NCI-H1092 treated with DMSO at 0.1 percent for 48 hours (cell line): ENCODE measurements at regions not wholly inside any gene's neighbourhood (a gene's known extent, or its start where the extent isn't known, plus 50 kb on each side); places are given as distances from the start of the nearest gene placed in this dataset.
A peak's percentile ranks its signal among the peaks of the same experiment; 100 is the strongest.

Experiments
- DNase-seq: peaks from one replicate; lab custom pipeline; 2025; lab: John Stamatoyannopoulos, UW

GRCh38 chr4:19992471-19993093 is 259.1 kb upstream of the SLIT2 start:
- DNase-seq = no peak

DNA sequence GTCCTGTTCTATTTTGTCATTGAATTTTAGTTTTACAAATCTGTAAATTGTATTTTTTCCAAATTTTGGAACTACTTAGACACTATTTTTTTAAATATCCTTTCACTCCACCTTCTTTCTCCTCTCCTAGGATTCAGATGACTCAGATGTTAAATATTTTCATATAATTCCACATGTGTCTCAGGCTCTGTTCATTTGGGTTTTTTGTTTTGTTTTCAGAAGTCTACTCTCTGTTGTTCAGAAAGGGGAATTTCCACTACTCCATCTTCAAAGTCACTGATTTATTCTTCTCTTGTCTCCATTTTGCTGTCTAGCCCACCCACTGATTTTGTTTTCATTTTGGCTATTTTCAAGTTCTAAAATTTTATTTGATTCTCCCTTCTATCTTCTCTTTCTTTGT is 264.0 kb upstream of the SLIT2 start:
- no peak for DNase-seq

DNA sequence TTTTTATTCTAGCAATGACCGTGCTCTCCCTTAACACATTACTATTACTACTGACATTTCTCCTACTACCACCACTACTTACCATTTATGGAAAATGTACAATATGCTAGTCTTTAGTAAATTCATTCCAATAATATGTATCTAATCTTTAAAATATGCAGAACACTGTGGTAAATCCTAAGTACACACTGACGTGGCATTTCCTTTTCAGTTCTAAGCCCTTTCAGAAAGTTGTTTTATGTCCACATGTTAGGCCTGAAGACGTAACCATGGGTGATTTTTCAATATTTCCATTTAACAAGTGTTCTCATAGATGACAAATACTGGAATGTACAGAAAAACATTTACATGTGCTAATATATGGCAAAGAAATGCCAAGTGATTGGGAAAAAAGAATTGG is 268.6 kb upstream of the SLIT2 start:
- DNase-seq = no peak

DNA sequence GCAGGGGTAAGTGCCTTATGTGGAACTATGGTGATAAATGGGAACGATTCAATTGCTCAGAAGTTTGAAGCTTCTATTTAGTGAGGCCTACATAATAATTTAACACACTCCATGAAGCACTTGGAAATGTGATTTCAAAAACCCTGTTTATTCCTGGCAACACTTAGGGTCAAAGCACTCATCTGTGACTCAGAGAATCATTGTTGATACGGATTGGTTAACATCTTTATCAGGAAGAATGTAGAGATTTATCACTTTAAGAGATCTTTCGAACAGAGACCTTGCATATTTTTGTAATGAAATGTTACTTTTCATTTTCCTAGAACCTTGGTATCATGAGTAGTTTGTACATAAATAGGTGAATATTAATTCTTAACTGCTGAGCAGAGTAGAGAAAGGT is 269.1 kb upstream of the SLIT2 start:
- DNase-seq = no peak

- no peak for DNase-seq
These were observed 279.9 kb upstream of the SLIT2 start for GRCh38 chr4:19971829-19972228.

DNA sequence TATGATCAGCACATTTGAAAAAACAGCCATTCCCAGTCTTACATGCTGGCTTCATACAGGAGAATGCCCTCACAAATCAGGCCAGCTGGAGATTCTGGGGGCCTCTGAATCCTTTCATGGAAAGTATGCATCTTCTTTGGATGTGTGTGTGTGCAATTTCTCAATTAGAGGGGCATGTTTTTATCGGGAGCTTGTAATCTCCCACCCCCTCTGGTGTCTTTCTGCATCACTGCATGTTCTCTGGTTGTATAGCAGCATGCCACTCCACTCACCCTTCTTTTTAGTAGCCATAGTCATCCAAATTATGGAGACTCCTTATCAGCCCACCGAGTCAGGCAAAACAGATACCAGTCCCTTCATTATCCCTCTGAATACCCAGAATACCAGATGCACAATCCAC is 282.2 kb upstream of the SLIT2 start:
- DNase-seq = no peak

- DNase-seq = no peak
These were observed 290.6 kb upstream of the SLIT2 start for GRCh38 chr4:19961091-19961490.

GRCh38 chr4:19958848-19959247 is 292.9 kb upstream of the SLIT2 start:
- DNase-seq = no peak

DNA sequence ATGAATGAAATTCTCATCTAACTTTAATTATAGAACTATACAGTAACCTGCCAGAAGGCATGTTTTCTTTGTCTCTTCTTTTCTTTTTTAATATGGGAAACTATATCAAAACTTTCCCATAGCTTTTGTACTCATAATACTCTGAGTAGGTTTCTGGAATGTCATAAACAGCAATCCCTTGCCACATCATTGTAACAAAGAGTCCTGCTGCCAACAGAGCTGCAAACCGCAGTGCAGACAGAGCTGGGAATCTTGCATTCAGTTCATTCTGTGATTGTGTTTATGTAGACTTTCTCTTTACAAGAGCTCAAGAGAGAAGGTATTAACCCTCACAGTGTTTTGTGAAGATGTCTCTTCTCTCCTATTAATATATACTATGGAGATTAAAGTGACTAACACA is 304.4 kb upstream of the SLIT2 start:
- DNase-seq = no peak

DNA sequence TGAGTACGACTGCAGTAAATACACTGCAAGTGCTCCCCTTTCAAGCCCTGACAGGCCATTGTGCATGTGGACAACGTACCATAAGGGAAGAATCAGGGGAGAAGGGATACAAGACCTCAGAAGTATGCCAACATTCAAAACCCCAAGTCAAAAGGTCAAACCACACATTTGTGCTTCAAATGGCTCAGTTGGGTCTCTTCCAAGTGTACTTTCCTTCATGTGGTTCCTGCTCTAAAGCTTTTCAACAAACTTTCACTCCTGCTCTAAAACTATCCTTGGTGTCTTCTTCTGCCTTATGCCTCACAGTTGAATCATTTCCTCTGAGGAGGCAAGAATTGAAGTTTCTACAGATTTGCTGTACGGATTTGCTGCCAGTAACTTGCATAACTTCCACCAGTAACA is 305.7 kb upstream of the SLIT2 start:
- DNase-seq = peak; percentile 5

DNA sequence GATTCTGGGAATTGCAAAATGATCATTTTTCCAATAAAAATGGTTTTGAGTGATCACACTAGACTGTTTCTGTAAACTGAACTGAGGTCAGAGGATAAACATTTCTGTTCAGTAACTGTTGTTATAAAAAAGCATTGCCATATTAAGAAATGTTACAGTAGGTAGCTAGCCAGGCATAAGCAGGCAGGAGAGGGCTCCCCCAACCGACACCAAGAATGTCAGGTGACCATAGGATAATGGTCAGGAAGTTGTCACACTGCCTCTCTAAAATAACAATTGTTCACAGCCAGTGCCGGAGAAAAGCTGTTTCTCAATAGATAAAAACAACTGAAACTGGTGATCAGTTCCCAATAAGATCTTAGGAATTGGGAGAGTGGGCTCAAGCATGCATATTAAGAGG is 306.2 kb upstream of the SLIT2 start:
- DNase-seq = no peak

DNA sequence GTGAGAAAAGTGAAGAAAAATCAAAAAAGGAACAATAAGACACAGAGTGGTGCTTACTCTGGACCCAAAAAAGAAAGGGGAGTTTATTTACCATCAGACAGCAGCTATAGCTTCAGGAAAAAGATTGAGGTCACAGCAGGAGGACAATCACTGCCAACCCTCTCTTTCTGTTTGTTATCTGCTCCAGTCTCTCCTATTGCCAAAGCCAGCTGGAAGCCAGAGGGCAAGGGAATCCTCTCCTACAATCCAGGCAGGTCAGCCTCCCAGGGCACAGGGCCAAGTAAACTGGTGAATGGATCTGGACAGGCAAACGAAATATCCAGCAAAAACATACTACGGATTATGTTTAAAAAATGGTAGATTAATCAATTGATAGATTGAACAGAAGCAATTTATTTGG is 306.9 kb upstream of the SLIT2 start:
- peak; percentile 57 for DNase-seq

GRCh38 chr4:19944251-19944650 is 307.5 kb upstream of the SLIT2 start:
- DNase-seq = no peak

DNA sequence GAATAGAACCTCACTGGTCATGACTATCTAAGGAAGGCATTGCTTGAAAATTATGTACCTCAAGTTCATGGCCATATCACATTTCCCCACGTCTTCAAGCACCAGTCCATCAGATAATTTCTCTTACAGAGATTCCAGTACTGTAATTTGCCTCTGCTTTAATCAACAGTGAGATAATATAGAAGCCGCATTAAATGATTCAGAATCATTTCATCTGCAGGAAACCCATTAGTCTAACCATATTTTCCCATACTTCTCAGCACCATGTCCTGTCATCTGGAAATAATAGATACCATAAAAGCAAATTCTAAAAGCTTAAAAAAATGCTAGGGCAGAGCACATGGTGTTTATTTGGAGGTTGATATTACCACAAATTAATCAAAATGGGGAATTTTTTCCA is 310.3 kb upstream of the SLIT2 start:
- no peak for DNase-seq

- DNase-seq = no peak
These were observed 310.8 kb upstream of the SLIT2 start for GRCh38 chr4:19940861-19941260.

GRCh38 chr4:19936476-19936875 is 315.2 kb upstream of the SLIT2 start:
- no peak for DNase-seq

DNA sequence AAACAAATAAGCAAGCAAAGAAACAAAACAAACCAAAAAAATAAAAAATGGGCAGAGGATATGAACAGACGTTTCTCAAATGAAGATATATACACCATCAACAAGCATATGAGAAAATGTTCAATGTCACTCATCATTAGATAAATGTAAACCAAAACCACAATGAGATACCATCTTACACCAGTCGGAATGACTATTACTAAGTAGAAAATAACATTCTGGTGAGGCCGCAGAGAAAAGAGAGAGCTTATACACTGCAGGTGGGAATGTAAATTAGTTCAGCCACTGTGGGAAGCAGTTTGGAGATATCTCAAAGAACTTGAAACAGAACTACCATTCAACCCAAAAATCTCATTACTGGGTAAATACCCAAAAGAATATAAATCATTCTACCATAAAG is 321.0 kb upstream of the SLIT2 start:
- no peak for DNase-seq

GRCh38 chr4:19927381-19927780 is 324.3 kb upstream of the SLIT2 start:
- DNase-seq = no peak

DNA sequence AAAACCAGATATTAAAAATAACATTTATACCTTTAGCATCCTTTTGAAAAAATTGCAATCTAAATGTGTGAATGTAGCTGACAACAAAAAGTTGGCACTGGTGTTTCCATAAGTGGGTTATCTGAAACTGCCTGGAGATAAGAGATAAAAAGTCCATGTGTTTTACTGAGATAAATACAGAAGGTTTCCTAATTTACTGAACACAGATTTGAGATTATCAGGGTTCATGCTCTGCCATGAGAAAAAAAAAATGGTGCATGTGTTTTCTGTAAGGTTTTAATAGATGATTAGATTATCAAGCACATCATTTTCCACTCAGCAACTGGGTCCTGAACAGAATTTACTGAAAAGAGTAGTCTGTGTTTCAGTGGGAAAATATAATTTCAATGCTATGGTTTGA is 326.2 kb upstream of the SLIT2 start:
- no peak for DNase-seq

DNA sequence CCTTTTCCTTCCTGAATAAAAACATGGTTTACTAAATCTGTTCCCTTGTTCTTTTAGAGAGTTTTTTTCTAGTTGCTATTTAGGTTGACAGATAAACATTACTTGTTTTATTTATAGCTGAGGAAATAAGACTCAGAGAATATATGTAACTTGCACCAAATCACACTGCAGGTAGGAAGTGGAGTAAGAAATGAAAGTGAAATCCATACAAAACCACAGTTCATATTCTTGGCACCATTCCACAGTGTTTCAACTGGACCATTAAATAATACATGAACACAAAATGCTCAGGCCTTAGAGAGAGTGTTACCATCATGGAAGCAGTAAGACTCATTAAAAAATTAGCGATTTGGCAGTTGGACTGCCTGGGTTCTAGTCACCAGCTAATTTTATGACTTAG is 326.9 kb upstream of the SLIT2 start:
- DNase-seq = no peak

DNA sequence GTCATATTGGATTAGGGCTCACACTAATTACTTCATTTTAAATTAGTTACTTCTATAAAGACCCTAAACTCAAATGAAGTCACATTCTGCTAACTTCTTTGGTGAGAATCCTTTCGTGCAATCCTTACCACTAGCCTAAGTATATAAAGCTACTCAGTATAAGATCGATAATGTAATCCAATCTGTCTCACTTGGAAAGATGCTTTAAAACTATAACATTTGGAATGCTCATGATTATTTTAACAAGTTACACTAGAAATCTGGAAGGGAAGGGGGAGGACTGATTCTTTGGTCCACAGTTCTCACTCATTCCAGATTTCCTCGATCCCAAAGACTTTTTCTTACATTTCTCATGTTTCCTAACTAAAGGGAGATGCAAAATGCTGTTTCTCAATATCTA is 336.4 kb upstream of the SLIT2 start:
- no peak for DNase-seq

- DNase-seq = no peak
These were observed 338.1 kb upstream of the SLIT2 start for GRCh38 chr4:19913650-19914049.

GRCh38 chr4:19910861-19911525 is 340.7 kb upstream of the SLIT2 start:
- DNase-seq = no peak

- no peak for DNase-seq
These were observed 346.7 kb upstream of the SLIT2 start for GRCh38 chr4:19905024-19905423.
